T-helper 2 cell (primary cell): ENCODE measurements at regions not wholly inside any gene's neighbourhood (a gene's known extent, or its start where the extent isn't known, plus 50 kb on each side); places are given as distances from the start of the nearest gene placed in this dataset.

Experiments used
- DNase-seq, 5 experiments: peaks; one replicate each; pipeline versions ENCODE4 v3.0.0 to v3.0.0-alpha.2; 2012 to 2022

DNA sequence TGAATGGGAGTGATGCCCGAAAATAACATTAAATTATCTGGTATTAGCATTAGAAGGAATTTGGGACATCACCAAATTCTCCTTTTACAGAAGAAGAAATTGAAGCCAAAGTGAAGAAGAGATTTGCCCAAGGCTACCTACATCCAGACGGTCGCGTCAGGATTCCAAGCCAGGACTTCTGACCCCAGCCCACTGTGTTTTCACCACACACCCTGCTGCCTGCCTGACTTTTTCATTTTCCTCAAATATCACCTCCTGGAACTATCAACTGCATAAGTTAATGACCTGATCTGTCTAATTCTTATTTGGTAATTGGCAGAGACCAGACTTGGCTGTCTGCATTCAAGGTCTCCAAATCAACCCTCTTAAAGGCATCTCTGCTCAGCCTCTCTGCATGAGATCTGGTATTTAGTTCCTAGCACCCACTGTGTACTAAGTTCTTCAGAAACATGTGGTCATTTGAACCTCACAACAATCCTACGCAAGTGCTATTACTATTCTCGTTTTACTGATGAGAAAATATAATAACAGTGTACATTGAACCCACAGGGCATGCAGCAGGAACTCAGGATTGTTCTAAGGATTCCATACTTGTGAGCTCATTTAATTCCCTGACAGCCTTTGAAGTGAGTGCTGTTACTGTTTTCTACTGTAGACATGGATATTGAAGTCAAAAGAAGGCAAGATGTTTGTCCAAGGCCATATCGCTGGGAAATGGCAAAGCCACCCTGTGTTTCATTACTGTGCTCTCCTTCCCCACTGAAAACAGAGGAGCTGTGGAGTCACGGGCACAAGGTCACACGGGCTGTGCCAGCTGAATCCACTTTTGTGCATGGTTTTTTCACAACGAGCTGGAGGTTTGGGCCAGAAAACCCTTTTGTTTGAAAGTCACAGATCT, 195.2 kb upstream of the C1QTNF7 start:
- no peak for DNase-seq

DNA sequence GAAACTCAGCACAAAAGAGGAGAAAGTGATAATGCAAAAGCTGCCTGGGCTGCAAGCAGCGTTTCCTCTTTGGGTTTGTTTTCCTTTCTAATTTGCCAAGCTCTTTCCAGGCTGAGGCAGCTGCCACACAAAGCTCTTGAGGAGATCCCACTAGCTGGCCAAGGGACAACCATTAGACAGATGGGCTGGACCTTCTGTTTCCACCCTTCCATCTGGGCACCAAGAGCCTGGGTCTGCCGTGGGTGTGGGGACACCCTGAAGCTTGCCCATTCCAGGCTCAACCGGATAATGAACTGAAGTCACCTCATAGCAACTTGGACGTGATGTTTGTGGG, 194.6 kb upstream of the C1QTNF7 start:
- peak in 1 of 5 experiments; percentile 38 for DNase-seq

DNA sequence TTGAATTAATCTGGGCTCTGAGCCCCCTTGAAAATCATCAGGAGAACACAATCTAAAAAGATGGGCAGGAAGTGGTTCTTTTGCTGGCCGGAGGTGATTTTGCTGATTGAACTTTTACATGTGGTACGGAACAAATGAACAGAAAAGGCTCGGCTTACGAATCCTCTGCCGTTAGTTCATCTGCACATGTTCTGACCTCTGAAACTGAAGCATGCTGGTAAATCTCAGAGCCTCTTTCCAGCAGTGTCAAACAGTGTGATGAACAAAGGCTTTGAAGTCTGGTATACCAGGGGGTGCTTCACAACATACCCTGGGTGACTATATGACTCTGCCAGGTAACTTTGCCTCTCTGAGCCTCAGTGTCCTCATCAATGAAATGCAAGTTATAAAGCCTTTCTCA, 194.2 kb upstream of the C1QTNF7 start:
- DNase-seq, result peak in 1 of 5 experiments; percentile 75

DNA sequence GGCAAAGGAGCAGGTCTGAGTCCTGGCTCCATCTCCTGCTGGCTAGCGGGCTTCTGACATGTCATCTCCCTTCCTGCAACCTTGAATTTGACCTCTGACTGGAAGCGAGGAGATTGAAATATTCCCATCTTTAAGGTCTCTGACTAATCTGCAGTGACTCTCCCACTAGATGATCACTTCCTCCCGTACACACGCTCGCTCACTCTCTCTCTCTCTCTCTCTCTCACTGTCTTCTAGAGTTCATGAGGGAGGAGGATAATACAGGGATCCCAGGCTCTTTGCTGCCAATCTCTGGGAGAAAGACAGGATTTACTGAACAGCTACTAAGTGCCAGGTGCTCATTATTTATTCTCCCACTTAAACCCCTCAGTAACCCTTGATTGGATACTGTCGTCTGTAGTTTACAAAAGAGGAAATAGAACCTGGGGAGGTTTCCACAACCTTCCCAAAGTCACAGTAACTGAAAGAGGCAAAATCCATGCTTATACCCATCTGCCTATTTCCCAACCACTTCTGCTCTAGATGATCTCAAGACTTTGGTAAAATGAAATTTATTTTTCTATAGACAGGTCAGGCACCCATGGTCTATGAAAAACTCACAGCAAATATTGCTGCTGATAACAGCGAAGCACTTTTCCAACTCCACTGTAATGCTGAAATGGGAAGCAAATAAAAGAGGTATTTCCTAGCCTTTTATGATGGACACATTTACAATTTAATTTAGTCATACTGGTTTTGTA, 193.5 kb upstream of the C1QTNF7 start:
- DNase-seq, result no peak

DNA sequence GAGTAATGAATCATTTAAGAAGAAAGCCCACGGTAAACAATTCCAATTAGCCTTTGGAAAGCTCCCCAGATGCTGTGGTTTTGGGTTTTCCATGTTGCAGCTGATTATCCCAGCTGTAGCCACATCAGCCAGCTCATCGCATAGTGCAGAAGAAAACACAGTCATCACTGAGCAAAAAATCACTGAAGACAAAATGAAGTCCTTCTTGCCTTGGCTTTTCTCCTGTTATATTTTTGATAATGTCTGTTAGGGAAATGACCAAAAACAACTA, 193.0 kb upstream of the C1QTNF7 start:
- no peak for DNase-seq

DNA sequence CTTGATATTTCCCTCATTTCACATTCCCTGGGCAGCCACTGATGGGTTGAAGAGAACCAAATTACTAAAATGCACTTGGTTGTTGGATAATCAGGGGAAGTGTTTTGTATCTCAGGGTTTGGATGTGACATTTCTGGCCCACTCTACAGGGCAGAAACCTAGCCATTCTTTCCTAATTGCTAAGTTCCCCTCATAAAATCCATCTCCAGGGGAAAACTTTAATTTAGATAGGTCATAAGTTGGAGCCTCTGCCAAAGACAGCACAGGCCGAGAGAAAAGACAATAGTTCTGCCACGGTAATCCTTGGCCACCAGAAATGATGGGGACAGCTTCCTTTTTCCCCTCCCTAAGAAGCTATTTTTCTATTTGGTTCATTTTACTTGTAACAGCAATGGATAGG, 192.7 kb upstream of the C1QTNF7 start:
- no peak for DNase-seq

DNA sequence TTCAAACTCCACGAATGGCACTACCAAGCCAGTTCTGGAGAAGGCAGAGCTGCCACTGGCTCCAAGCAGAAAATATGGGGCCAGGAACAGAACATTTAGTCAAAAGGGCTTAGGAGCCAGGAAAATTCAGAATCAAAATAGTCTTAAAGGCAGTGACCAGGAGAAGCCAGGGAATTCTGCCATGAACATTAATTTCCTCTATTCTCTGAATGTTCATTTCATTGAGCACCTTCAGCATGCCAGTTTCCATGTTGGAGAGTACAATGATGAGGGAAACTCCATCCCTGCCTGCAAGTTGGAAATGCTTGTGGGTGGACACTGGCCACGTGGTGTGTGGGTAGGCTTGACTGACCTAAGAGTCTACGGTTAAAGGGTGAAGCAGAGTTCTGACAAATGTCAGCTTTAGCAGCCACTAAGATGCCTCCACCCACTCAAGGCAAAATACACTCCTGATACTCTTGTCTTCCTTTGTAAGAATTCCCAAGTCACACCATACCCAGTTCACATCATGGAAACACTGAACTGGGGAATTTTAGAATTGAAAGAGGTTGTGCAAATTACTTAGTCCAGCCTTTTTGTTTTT, 190.1 kb upstream of the C1QTNF7 start:
- no peak for DNase-seq

DNA sequence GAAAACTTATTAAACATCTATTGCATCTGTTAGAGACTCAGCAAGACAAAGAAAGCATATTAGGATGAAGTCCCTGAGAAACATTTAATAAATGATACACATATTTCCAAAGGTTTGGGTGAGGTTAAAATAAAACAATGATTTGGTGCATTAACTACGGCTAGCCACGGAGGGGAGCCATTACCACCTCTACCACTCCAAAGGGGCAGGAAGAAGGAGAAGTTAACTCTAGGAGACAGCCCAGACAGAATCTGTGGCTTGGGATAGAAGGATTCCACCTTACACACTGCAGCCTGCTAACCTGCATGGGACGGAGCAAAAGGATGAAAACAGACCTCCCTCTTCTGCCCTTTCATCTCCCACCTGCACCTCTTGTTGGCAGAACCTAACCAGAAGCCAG, 189.1 kb upstream of the C1QTNF7 start:
- DNase-seq, result peak in 1 of 5 experiments; percentile 22

DNA sequence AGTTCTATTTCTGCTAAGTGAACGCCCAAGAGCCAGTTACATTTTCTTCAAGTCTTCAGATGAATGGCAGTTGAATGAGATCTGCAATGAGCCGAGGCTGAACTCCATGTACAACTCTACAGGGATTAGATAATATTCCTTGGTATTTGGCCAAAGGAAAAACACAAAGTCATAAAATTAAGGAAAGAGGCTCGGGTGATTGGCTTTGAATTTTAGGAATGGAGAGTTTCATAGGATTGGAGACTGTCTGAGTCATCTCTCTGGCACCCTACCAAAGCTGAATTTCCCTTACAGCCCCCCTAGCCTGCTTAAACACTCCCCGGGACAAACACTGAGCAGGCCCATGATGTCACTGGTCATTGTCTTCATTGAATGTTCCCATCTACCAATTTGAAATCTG, 188.0 kb upstream of the C1QTNF7 start:
- no peak for DNase-seq

DNA sequence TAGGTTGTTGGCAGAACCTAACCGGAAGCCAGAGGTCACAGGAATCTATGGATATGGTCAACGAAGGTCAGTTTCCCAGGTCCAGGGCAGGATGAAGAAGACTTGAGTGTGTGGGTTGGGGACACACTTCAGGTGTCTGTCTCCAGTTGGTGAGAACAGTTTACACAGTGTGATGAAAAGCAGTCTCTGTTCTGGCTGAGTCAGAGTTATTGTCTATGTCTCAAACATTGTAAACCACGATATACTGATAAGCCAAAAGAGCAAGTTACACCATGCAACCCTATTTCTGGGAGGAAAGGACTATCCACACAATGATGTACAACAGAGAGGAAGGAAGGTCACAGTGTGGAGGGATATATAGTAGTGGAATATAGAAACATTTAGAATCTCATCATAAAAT, 187.1 kb upstream of the C1QTNF7 start:
- DNase-seq, result no peak

DNA sequence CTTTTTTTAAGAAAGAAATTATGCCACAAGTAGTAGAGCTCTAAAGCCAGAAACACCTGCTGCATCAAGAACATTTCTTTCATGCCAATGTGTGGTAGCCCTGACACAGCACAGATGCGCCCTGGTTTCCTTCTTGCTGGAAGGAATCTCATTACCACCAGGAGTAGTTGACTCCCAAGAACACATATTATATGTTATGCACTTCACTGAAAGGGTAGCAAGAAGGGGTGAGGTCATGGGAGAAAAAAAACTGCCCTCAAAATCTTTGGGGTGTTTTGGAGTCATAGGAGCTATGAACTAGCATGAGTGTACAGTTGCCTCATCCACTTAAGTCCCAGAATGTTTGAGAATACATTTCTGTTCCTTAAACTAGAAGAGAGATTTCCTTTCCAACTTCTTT, 185.8 kb upstream of the C1QTNF7 start:
- no peak for DNase-seq

DNA sequence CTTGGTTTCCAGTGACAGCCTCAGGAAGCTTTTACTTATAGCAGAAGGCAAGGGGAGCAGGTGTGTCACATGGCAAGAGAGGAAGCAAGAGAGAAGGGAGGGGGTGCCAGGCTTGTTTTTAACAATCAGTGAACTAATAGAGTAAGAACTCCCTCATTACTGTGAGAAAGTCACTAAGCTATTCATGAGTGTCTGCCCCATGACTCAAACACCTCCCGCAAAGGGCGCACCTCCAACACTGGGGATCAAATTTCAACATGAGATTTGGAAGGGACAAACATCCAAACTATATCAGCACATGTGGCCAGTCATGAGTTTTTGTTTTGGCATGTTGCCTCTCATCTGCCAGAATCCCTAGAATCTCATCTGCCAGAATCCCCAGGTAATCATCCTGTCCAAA, 183.5 kb upstream of the C1QTNF7 start:
- DNase-seq, result no peak

DNA sequence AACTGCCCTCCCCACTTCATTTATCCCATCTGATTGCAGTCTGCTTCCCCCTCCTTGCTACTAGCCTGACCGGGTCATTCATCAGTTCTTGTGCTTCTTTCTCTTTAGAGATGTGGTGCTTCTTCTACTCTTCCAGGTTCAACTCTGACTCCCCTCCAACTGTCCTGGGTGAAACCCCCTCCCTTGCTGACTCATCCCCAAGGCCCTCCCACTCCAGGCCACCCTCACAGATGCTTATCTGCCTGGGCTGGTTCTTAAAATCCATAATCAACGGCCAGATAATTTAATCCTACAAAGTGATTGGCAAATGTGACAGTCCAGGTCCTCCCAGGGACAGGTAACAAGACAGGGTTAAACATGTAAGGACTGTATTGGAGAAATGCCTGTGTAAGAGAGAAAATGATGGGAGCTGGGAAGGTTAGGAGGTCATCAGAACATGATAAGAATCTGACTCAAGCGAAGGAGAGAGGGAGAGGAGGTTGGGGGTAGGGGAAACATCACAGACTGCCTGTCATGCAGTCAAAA, 182.8 kb upstream of the C1QTNF7 start:
- DNase-seq, result no peak

DNA sequence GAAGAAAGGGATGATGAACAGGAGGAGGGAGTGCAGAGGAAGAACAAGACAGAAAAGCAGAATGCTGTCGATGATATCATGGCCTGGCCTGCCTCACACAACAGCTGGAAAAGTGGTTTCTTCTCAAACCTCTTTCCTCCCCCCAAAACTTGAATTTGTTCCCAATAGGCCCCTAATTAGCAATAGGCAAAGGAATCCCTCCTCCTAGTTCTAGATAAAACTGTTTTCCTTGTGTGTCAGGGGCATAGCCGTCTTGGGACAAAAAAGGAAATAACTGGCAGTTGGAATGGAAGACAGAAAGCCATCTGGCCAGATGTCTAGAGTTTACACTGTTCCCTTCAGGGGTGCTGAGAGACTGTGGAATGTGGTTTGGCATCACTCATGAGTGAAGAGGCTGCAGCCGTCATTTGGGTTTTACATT, 177.8 kb upstream of the C1QTNF7 start:
- no peak for DNase-seq

DNA sequence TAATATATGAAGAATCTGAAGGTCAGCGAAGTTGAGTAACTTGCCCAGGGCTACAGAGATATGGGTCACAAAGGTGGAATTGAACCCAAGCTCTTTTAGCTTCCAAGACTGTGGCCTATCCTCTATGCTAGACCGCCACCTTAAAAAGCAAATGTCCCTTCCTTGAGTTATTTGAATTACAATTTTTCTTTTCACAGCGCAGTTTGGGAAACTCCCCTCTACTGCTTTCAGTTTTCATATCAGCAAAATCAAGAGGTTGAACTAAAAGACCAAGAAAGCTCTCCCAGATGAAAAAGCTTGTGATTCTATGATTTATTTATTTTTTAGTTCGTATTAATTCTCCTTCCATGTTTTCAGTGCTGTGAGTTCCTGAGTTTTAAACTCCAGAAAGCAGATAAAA, 174.5 kb upstream of the C1QTNF7 start:
- no peak for DNase-seq

DNA sequence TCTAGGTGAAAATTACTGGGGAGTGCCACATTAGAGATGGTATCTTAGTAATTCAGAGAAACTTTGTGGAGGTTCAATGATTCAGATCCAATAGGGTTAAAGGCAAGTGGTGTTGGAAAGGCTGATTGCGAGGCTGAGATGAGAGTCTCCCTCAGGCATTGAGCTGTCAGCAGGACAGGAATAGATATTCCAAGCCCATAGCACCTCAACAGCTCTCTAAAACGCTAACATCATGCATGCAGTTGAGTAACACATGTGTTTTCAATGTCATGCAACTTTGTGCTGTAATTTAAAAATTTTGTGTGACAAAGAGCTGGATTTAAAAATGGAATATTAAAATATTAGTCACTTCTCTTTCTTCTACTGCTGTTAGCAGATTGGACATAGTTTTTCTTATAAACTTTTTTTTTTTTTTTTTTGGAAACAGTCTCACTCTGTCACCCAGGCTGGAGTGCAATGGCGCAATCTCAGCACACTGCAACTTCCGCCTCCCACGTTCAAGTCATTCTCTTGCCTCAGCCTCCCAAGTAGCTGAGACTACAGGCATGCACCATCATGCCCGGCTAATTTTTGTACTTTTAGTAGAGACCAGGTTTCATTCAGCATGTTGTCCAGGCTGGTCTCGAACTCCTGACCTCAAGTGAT, 173.5 kb upstream of the C1QTNF7 start:
- DNase-seq, result no peak

DNA sequence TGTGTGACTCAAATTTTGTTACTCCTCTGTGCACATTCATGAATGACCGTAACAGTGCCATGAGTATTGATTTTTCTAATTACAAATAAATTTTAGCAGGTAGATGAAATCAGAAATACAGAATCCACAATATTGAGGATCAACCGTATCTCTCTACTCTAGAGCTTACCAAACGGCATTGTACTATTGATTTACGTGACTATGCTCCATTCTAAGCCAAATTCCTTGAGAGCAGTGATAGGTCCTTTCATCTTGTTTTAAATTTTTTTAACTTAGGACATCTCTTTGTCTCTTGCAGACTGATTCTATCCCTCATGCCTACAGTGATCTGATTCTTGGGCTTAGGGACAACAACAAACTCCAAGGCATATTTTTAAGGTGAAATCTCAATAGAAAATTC, 172.3 kb upstream of the C1QTNF7 start:
- DNase-seq, result no peak

DNA sequence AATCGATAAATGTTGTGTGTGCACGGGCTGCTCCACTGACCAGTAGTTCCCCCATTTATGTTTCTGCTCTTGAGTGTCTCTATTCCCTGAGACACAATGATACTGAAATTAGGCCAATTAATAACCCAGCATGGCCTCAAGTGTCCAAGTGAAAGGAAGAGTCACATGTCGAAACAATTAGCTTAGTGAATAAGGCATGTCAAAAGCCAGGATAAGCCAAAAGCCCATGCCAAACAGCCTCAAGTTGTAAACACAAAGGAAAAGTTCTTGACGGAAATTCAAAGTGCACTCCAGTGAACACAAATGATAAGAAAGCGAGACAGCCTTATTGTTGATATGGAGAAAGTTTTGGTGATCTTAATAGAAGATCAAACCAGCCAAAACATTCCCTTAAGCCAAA, 167.1 kb upstream of the C1QTNF7 start:
- no peak for DNase-seq

DNA sequence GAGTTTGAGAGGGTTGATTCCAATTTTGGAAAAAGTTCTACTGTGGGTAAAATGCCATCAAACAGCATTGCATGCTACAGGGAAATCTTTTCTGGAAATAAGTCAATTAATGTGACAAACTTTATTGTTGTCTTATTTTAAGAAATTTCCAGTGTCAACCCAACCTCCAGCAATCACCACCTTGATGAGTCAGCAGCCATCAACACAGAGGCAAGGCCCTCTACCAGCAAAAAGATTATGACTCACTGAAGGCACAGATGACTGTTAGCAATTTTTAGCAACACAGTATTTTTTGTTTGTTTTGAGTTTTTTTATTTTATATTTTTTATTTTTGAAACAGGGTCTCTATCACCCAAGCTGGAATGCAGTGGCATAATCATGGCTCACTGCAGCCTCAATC, 165.4 kb upstream of the C1QTNF7 start:
- no peak for DNase-seq

DNA sequence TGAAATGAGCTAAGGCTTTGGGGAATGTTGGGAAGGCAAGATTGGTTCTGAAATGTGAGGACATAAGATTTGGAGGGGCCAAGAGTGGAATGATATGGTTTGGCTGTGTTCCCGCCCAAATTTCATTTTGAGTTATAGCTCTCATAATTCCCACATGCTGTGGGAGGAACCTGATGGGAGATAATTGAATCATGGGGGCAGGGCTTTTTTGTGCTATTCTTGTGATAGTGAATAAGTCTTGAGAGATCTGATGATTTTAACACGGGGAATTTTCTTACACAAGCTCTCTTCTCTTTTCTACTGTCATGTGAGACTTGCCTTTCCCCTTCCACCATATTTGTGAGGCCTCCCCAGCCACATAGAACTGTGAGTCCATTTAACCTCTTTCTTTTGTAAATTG, 157.6 kb upstream of the C1QTNF7 start:
- no peak for DNase-seq

DNA sequence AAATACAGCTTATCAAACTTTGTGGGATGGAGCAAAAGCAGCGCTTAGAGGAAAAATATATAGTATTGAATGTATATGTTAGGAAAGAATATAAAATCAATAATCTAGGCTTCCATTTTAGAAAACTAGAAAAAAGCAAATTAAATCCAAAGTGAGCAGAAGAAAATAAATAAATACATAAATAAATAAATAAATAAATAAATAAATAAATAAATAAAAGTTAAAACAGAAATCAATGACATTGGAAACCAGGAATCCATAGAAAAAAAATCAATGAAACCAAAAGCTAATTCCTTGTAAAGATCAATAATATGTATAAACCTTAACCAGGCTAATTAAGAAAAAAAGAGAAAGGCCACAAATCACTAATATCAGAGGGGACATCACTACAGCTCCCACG, 141.8 kb upstream of the C1QTNF7 start:
- no peak for DNase-seq

DNA sequence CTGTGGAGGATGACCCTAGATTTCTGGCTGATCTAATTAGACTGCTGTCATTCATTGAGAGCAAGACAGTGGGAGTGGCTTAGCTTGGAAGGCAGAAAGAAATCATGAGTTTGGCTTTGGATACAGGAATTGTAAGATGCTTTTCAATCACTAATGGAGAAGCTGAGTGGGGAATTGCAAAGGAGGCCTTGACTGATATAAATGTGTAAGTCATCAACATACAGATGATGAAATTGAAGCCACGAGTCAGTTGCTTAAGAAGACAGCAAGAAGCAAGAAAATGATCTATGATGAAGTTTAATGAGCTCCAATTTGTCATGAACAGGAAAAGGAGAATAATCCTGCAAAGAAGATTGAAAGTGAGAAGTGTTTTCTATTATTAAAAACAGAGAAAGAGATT, 136.7 kb upstream of the C1QTNF7 start:
- no peak for DNase-seq

DNA sequence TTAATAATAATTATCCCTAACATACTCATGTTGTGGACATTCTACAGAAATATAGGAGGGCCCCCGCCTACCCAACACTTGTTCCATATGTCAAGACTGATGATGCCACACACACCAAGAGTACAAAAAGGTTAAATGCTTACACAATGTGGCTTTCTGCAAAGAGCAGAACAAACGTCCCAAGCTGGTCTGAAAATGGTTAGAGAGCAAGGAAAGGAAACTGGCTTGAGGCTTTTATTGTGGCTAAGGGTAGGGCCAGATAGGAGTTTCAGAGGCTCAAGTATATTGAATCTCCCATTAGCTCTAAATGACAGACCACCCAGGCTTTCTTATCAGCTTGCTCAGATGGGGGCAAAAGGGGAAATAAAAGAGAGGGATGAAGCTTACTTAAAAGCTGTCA, 134.1 kb upstream of the C1QTNF7 start:
- DNase-seq, result no peak

DNA sequence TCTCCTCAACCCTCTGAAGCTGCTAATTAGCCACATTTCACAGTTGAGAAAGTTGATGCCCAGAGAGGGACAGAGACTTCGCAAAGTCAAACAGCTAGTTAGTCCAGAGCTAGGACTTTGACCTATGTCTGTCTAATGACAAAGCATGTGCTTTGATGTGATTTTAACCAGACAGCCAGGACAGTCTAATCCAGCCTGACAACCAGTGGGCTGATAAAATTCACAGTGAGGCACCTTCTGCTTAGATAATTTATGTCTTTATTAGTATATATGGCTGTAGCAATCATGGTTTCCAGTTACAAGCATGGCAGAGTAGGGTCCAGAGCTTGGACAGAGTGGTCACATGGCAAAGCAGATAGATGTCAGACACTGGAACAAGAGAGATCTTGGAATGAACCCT, 133.6 kb upstream of the C1QTNF7 start:
- DNase-seq, result no peak
